Medulla oblongata (tissue), 1 donor: ENCODE measurements at regions not wholly inside any gene's neighbourhood (a gene's known extent, or its start where the extent isn't known, plus 50 kb on each side); places are given as distances from the start of the nearest gene placed in this dataset.

Source experiments
- DNase-seq: peaks from one replicate; pipeline ENCODE4 v3.0.0-alpha.2; 2015; ENCODE audit errors: extremely low spot score

- no peak for DNase-seq
Measured at GRCh38 chr6:159099961-159100360, 55.2 kb upstream of the TAGAP start.

- DNase-seq: no peak
Measured at GRCh38 chr6:159099276-159099675, 54.5 kb upstream of the TAGAP start.

GRCh38 chr6:159098636-159099106 is 53.9 kb upstream of the TAGAP start:
- DNase-seq: no peak

GRCh38 chr6:159097256-159097655 is 52.5 kb upstream of the TAGAP start:
- no peak for DNase-seq

GRCh38 chr6:159095616-159096015 is 50.8 kb upstream of the TAGAP start:
- DNase-seq: no peak

- DNase-seq: no peak
Measured at GRCh38 chr6:159094444-159095252, 49.9 kb upstream of the TAGAP start.
